HG03064 (cell line): ENCODE measurements at regions not wholly inside any gene's neighbourhood (a gene's known extent, or its start where the extent isn't known, plus 50 kb on each side); places are given as distances from the start of the nearest gene placed in this dataset.

Experiments
- ATAC-seq: cut with Tn5 transposase; IDR thresholded peaks from one replicate; pipeline ENCODE4 v1.9.1; 2021; ENCODE audit warnings: low read depth; ENCODE audit not compliant: unreplicated experiment

DNA sequence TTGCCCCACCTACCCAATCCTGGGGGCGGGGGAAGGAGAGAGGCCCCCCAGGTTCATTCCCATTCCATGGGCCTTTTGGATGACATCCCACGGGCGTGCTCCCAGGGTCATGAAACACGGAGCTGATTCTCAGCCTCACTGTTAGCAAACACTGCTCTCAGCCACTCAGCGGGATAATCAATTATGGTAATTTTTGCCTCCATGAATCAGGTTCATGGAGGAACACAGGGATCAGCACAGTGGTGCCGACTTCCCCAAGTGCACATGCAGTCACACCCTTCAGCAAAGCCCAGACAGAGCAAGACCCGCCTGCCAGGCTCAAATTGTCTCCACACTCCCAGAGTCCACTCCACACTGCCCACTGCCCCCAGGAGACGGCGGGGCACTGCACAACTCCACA lies 164.6 kb downstream of the ENGASE start:
- no peak for ATAC-seq

- no peak for ATAC-seq
Observed at GRCh38 chr17:79237448-79238053, 162.9 kb downstream of the ENGASE start.

DNA sequence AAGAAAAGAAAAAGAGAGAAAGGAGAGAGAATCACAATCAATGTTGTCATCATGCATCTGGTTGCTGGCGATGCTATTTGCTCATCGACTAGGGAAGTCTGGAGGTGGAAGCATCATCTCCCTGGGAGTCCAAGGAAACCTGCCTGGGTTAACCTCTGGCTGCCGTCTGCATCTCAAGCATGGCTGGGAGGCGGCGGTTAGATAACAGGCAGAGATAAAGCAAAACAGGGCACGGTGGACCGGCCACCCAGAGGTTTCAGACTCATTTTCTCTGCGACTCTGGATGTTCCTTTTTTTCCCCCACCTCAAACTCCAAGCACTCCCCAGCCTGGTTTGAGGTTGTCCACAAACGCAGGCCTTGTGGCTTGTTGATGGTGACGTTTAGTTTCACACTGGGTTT lies 161.2 kb downstream of the ENGASE start:
- no peak for ATAC-seq

DNA sequence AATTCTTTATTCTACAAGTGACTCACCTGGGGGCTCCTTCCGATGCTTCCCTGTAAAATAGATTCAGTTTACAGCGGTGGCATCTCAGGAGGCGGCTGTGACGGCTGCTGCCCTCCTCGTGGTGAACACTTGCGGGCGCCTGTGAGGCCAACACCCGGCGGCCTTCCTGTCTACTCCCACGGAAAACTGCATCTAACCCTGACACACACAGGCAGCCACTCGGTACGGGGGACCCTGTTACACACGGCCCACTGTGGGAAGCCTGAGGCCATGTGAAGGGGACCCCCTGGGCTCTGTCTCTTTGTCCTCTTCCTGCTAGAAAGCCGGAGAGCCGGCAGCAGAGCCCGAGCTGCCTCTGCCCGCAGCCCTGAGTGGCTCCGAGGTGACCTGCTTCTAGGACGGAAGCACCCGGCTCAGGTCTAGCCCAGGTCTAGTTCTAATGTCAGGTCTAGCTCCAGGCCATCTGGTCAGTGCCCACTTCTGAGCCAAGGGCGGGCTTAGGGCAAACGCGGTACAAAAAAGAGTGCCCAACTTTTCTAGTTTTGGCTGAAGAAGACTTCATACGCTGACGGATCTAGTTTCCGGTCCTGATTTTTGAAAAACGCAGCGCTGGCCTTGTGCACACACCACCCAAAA lies 159.4 kb downstream of the ENGASE start:
- no peak for ATAC-seq

- ATAC-seq: no peak
Observed at GRCh38 chr17:79232957-79233356, 158.3 kb downstream of the ENGASE start.

DNA sequence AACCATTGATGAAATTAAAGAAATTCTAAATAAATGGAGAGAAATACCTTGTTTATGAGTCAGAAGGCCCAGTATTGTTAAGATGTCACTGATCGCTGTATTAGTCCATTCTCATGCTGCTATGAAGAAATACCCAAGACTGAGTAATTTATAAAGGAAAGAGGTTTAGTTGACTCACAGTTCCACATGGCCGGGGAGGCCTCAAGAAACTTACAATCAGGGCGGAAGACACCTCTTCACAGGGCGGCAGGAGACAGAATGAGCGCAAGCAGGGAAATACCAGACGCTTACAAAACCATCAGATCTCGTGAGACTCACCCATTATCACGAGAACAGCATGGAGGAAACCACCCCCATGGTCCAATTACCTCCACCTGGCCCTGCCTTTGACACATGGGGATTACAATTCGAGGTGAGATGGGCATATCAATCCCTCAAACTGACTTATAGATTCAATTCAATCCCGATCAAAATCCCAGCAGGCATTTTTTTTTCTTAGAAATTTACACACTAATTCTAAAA lies 157.2 kb downstream of the ENGASE start:
- no peak for ATAC-seq

DNA sequence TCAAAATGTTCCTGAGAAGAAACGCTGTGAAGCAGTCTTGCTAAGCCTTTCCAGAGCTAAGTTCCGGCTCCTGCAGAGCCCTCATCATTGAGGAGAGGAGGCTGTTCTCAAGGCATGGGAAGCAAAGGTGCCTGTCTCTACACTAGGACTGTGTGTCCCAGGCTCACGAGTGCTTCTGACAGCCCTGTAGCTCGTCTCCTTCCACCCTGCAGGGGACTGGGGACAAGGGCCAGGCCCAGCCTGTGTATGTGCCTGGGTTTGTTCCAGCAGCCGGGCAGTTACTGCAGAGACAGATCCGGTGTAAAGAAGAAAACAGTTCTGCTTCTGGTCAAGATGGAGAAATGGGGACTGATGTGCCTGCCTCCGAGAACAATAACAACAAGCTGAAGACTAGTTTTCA lies 156.0 kb downstream of the ENGASE start:
- no peak for ATAC-seq

DNA sequence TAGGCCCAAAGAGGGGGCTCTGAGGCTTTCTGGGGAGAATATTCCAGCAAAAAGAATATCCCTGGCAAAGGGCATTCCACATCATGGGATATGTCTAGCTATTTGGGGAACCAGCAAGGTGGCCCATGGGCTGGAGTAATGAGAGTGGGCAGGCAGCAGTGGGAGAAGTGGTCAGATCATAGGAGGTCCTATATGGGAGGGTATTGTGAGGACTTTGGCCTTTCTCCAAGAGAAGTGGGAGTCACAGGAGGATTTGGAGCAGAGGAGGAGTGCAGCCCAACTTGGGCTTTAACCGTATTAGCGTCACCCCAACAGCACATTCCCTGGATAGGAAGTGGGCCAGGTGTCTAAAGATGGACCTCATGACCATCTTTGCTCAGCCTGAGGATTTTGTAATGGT lies 151.4 kb downstream of the ENGASE start:
- no peak for ATAC-seq

- no peak for ATAC-seq
Observed at GRCh38 chr17:79224903-79225302, 150.3 kb downstream of the ENGASE start.

- ATAC-seq: no peak
Observed at GRCh38 chr17:79224476-79224875, 149.9 kb downstream of the ENGASE start.

GRCh38 chr17:79223953-79224352 lies 149.3 kb downstream of the ENGASE start:
- ATAC-seq: no peak

GRCh38 chr17:79223471-79223870 lies 148.8 kb downstream of the ENGASE start:
- no peak for ATAC-seq

- ATAC-seq: no peak
Observed at GRCh38 chr17:79221597-79221996, 147.0 kb downstream of the ENGASE start.

DNA sequence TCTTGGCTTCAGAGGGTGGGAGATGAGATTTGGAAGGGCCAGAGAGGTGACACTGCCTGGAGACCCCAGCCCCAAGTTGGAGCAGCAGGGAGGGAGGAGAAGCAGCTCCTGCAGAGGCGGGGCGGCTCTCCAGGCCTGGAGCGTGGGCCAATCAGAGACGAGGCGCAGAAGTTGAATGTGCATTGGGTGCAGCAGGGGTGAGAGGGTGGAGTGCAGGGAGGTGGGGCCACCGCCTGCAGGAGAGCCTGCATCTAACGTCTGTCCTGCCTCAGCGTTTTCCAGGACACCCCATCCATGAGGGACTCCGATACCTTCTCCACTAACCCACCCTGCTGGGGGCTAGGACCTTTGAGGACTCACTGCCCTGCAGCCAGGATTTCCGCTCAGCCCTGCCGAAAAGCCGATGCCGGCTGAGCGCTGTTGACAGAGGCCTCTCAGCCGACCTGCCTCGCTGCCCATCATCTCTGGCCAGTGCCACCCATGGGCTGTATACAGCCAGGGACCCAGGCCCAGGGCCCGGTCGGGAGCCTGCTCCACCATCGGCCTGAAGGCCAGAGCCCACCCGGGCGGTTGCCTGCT lies 146.2 kb downstream of the ENGASE start:
- no peak for ATAC-seq

DNA sequence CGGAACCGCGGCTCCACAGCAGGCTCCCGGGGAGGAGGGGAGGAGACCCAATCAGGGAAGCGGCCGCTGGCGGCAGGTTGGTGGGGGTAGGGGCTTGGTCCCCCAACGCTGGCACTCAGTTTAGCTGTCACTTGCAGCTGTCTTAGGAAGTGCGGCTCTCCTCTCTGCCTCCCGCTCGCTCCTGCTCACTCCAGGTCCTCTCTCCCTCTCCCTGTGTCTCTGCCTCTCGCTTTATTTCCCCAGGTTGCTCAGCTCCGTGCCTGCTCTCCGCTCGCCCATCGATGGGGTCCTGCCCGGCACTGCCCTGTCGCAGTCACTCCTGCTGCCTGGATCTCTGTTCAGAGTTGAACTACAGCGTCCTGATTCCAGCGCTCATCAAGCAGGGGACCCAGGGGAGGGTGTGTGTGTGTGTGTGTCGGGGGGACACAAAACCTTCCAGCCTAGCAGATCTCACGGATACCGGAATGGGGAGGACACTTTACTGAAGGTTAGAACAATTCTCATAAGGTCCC lies 145.6 kb downstream of the ENGASE start:
- no peak for ATAC-seq

GRCh38 chr17:79219208-79219935 lies 144.7 kb downstream of the ENGASE start:
- ATAC-seq: no peak

DNA sequence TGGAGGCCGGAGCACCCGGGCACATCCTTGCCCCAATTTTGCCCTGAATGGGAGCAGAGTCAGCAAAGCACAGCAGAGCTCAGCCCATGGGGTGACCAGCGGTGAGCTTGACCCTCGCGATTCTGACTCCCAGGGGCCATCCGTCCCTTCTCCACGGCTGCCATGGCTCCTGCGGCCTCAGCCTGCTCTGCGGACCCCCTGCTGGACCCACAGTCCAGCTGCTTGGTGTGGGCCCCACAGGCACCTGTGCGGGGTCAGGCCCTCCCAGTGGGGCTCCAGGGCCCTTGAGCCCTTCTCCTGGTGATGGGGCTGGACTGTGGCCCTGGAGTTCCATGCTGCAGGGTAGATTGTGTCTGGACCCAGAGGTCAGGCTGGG lies 144.2 kb downstream of the ENGASE start:
- ATAC-seq: no peak

GRCh38 chr17:79218175-79218824 lies 143.7 kb downstream of the ENGASE start:
- no peak for ATAC-seq

GRCh38 chr17:79217473-79218135 lies 143.0 kb downstream of the ENGASE start:
- ATAC-seq: no peak

- no peak for ATAC-seq
Observed at GRCh38 chr17:79216826-79217225, 142.2 kb downstream of the ENGASE start.
